Trophoblast cell (in vitro differentiated cells and primary cell): ENCODE measurements at regions not wholly inside any gene's neighbourhood (a gene's known extent, or its start where the extent isn't known, plus 50 kb on each side); places are given as distances from the start of the nearest gene placed in this dataset.

Experiments used
- DNase-seq, 2 donors: peaks; one replicate each; pipeline ENCODE4 v3.0.0-alpha.2; 2016
- H2AFZ ChIP-seq: 2 replicates; pipeline ENCODE4 v1.6.1; 2013; ENCODE audit warnings: low read length, moderate library complexity, mild to moderate bottlenecking; ENCODE audit not compliant: insufficient read depth, poor library complexity
- H2AK5ac ChIP-seq: 2 replicates; pipeline ENCODE4 v1.6.1; 2013; ENCODE audit warnings: mild to moderate bottlenecking, low read length
- H2BK120ac ChIP-seq: 2 replicates; pipeline ENCODE4 v1.6.1; 2013; ENCODE audit warnings: low read length, mild to moderate bottlenecking, moderate library complexity; ENCODE audit not compliant: insufficient read depth, poor library complexity
- H2BK12ac ChIP-seq: 2 replicates; pipeline ENCODE4 v1.6.1; 2013; ENCODE audit warnings: mild to moderate bottlenecking, low read length, moderate library complexity
- H2BK5ac ChIP-seq: 2 replicates; pipeline ENCODE4 v1.6.1; 2013; ENCODE audit warnings: low read length, low read depth, moderate library complexity, mild to moderate bottlenecking; ENCODE audit not compliant: poor library complexity
- H3K14ac ChIP-seq: 2 replicates; pipeline ENCODE4 v1.6.1; 2013; ENCODE audit warnings: mild to moderate bottlenecking, low read length
- H3K18ac ChIP-seq: 2 replicates; pipeline ENCODE4 v1.6.1; 2013; ENCODE audit warnings: mild to moderate bottlenecking, low read length
- H3K23ac ChIP-seq: 2 replicates; pipeline ENCODE4 v1.6.1; 2013; ENCODE audit warnings: low read length
- H3K27ac ChIP-seq: 2 replicates; pipeline ENCODE4 v1.5.1; 2013; ENCODE audit warnings: low read depth, mild to moderate bottlenecking, inconsistent platforms, low read length, moderate library complexity
- H3K27me3 ChIP-seq: 2 replicates; pipeline ENCODE4 v1.6.1; 2013; ENCODE audit warnings: inconsistent platforms, mild to moderate bottlenecking, low read length, moderate library complexity; ENCODE audit not compliant: insufficient read depth
- H3K36me3 ChIP-seq, 2 experiments: 1 replicate in 1 of 2; 2 replicates in 1 of 2; pipeline ENCODE4 v1.6.1; 2013; ENCODE audit warnings: low read length in 2 of 2, mild to moderate bottlenecking in 2 of 2, moderate library complexity in 1 of 2; ENCODE audit not compliant: insufficient read depth in 2 of 2, control insufficient read depth in 1 of 2
- H3K4ac ChIP-seq: 2 replicates; pipeline ENCODE4 v1.6.1; 2013; ENCODE audit warnings: low read depth, mild to moderate bottlenecking, low read length, moderate library complexity
- H3K4me1 ChIP-seq, 2 experiments: 1 replicate in 1 of 2; 2 replicates in 1 of 2; pipeline ENCODE4 v1.6.1; 2013; ENCODE audit warnings: low read length in 2 of 2, mild to moderate bottlenecking in 2 of 2, moderate library complexity in 1 of 2; ENCODE audit not compliant: insufficient read depth in 2 of 2, control insufficient read depth in 1 of 2
- H3K4me2 ChIP-seq: 2 replicates; pipeline ENCODE4 v1.6.1; 2013; ENCODE audit warnings: inconsistent platforms, mild to moderate bottlenecking, low read length, moderate library complexity
- H3K4me3 ChIP-seq: 2 replicates; pipeline ENCODE4 v1.5.1; 2013; ENCODE audit warnings: mild to moderate bottlenecking, low read depth, low read length, inconsistent platforms
- H3K79me1 ChIP-seq: one replicate; pipeline ENCODE4 v1.6.1; 2013; ENCODE audit warnings: low read length
- H3K79me2 ChIP-seq: 2 replicates; pipeline ENCODE4 v1.6.1; 2013; ENCODE audit warnings: low read length, mild to moderate bottlenecking; ENCODE audit not compliant: control insufficient read depth, insufficient read depth, poor library complexity
- H3K9ac ChIP-seq: 2 replicates; pipeline ENCODE4 v1.6.1; 2013; ENCODE audit warnings: mild to moderate bottlenecking, low read length
- H3K9me3 ChIP-seq: 2 replicates; pipeline ENCODE4 v1.6.1; 2013; ENCODE audit warnings: low read depth, mild to moderate bottlenecking, control low read depth, inconsistent platforms, low read length; ENCODE audit not compliant: insufficient read depth
- H4K12ac ChIP-seq: 2 replicates; pipeline ENCODE4 v1.6.1; 2013; ENCODE audit warnings: low read depth, mild to moderate bottlenecking, low read length, moderate library complexity
- H4K8ac ChIP-seq: 2 replicates; pipeline ENCODE4 v1.6.1; 2013; ENCODE audit warnings: low read depth, mild to moderate bottlenecking, low read length, moderate library complexity
- H4K91ac ChIP-seq: one replicate; pipeline ENCODE4 v1.6.1; 2013; ENCODE audit warnings: low read depth, mild to moderate bottlenecking, low read length, moderate library complexity
- WGBS: extraction: QIAGEN DNeasy Blood & Tissue Kit; methylation state at CpG from one replicate; pipeline ENCODE4 v1.1.7; 2013; ENCODE audit warnings: missing lambda C conversion rate; ENCODE audit not compliant: insufficient read length, insufficient coverage; ENCODE audit errors: extremely low coverage; 5-methylcytosine and 5-hydroxymethylcytosine counted together

- Histone ChIP-seq H3K23ac (no peak overlapping the region), H4K12ac (no peak overlapping the region), H3K18ac (no peak overlapping the region), H3K36me3 (no peaks in the 10 kb centered on the region), H3K4me2 (no peak overlapping the region), H3K9me3 (no peaks in the 10 kb centered on the region), H3K79me2 (no peaks in the 10 kb centered on the region), H4K91ac (no peak overlapping the region), H2BK120ac (no peak overlapping the region), H3K4me3 (no peak overlapping the region), H3K14ac (no peak overlapping the region), H2BK5ac (no peak overlapping the region), H3K4me1 (no peaks in the 10 kb centered on the region), H3K79me1 (no peaks in the 10 kb centered on the region), H3K27me3 (no peaks in the 10 kb centered on the region), H3K9ac (no peak overlapping the region), H2AFZ (no peak overlapping the region), H2AK5ac (no peak overlapping the region), H3K27ac (no peak overlapping the region), H4K8ac (no peak overlapping the region), H2BK12ac (no peak overlapping the region), H3K4ac (no peak overlapping the region)
- DNase-seq = no peak
- WGBS = no CpG with 5 or more reads among the region's 1 CpG
Observed at GRCh38 chr14:85732031-85732430, 202.1 kb downstream of the FLRT2 start.

DNA sequence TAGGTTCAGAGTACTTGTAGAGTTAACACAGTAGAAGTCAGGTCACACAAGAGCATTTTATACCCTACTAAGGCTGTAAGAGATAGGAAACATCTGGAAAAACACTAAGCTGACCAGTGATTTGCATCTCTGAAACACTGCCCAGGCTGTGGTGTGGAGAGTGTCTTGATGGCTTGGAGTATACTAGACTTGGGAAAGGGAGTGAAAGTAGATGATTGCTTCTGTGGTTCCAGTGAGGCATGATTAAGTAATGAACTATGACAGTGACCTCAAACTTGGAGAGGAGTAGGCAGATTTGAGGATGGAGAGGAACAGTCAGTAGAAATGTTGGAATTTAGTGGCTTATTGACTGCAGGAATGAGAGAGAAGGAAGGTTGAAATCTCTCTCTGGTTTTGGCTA is 201.2 kb downstream of the FLRT2 start:
- H3K18ac ChIP-seq = no peak overlapping the region
- no peak overlapping the region for H2BK5ac ChIP-seq
- no peak overlapping the region for H2AFZ ChIP-seq
- H2BK120ac ChIP-seq = no peak overlapping the region
- H3K9ac ChIP-seq = no peak overlapping the region
- no peak overlapping the region for H3K4me3 ChIP-seq
- no peak overlapping the region for H4K12ac ChIP-seq
- H3K36me3 ChIP-seq = no peaks in the 10 kb centered on the region
- no peak overlapping the region for H2BK12ac ChIP-seq
- no peaks in the 10 kb centered on the region for H3K79me2 ChIP-seq
- DNase-seq = no peak
- H4K8ac ChIP-seq = no peak overlapping the region
- no peaks in the 10 kb centered on the region for H3K4me1 ChIP-seq
- H2AK5ac ChIP-seq = no peak overlapping the region
- no peaks in the 10 kb centered on the region for H3K79me1 ChIP-seq
- no peak overlapping the region for H4K91ac ChIP-seq
- no peaks in the 10 kb centered on the region for H3K27me3 ChIP-seq
- H3K4ac ChIP-seq = no peak overlapping the region
- H3K14ac ChIP-seq = no peak overlapping the region
- H3K27ac ChIP-seq = no peak overlapping the region
- no peak overlapping the region for H3K4me2 ChIP-seq
- H3K9me3 ChIP-seq = no peaks in the 10 kb centered on the region
- H3K23ac ChIP-seq = no peak overlapping the region

DNA sequence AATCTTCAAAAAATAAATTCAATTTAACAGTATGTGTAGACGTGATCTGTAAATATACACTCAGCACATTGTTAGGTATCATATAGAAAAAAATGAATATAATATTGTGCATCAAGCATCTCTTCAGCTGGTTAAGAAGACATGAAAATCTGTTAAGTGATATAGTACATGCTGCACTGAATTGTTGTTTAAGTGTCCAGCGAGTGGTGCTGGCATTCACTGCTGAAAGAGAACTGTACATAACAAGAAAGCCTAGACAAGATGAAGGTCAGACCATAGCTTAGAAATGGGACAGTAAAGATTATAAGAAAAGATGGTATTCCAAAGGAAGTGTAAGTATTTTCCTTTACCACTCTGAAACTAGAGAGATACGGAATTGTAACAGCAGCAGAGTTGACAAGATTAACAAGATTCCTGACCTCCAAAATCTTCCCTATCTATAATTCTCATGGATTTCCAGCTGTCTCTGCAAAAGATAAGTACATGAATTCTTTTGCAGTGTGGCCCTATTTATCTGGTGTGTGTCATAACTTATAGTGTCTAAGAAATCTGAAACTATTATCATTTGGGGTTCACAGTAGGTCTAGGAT is 198.6 kb downstream of the FLRT2 start:
- Histone ChIP-seq H3K36me3 (no peaks in the 10 kb centered on the region), H2BK120ac (no peak overlapping the region), H2AFZ (no peak overlapping the region), H4K12ac (no peak overlapping the region), H4K8ac (no peak overlapping the region), H3K4me2 (no peak overlapping the region), H2BK12ac (no peak overlapping the region), H3K18ac (no peak overlapping the region), H3K79me2 (no peaks in the 10 kb centered on the region), H3K27ac (no peak overlapping the region), H2BK5ac (no peak overlapping the region), H2AK5ac (no peak overlapping the region), H3K9me3 (no peaks in the 10 kb centered on the region), H3K79me1 (no peaks in the 10 kb centered on the region), H3K4ac (no peak overlapping the region), H3K4me1 (no peaks in the 10 kb centered on the region), H3K23ac (no peak overlapping the region), H3K27me3 (no peaks in the 10 kb centered on the region), H3K14ac (no peak overlapping the region), H3K4me3 (no peak overlapping the region), H3K9ac (no peak overlapping the region), H4K91ac (no peak overlapping the region)
- DNase-seq = no peak
- WGBS = no CpG with 5 or more reads among the region's 3 CpGs

DNA sequence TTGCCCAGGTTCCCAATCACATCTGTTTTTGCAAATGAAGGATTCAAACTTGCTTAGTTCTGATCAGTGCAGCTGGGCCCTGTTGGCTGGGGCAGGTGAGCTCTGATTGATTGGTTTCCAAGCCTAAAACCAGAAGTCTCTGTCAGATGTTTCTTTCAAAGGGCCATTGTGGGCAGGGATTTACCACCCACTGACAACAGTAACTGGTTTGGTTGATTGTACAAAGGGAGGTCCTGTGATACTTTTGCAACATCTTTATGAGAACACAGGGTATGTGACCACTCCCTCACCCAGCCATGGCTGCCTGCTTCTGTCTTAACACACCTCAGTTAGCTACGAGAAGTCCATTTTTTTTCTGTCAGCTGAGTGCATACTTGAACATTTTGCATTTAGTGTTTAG is 184.1 kb downstream of the FLRT2 start:
- H3K23ac ChIP-seq = no peak overlapping the region
- H3K4me2 ChIP-seq = no peak overlapping the region
- no peaks in the 10 kb centered on the region for H3K4me1 ChIP-seq
- H3K14ac ChIP-seq = no peak overlapping the region
- H3K27me3 ChIP-seq = no peaks in the 10 kb centered on the region
- no peaks in the 10 kb centered on the region for H3K79me2 ChIP-seq
- H2AFZ ChIP-seq = no peak overlapping the region
- H3K9ac ChIP-seq = no peak overlapping the region
- no CpG with 5 or more reads among the region's 1 CpG for WGBS
- no peak overlapping the region for H2AK5ac ChIP-seq
- no peak overlapping the region for H2BK120ac ChIP-seq
- no peak overlapping the region for H3K27ac ChIP-seq
- no peak overlapping the region for H3K4ac ChIP-seq
- H4K12ac ChIP-seq = no peak overlapping the region
- H3K36me3 ChIP-seq = no peaks in the 10 kb centered on the region
- H3K18ac ChIP-seq = no peak overlapping the region
- DNase-seq = no peak
- H3K4me3 ChIP-seq = no peak overlapping the region
- H4K91ac ChIP-seq = no peak overlapping the region
- H2BK5ac ChIP-seq = no peak overlapping the region
- no peaks in the 10 kb centered on the region for H3K9me3 ChIP-seq
- no peaks in the 10 kb centered on the region for H3K79me1 ChIP-seq
- H2BK12ac ChIP-seq = no peak overlapping the region
- H4K8ac ChIP-seq = no peak overlapping the region
